LNCaP clone FGC (cell line): ENCODE measurements at regions not wholly inside any gene's neighbourhood (a gene's known extent, or its start where the extent isn't known, plus 50 kb on each side); places are given as distances from the start of the nearest gene placed in this dataset.
A peak's percentile ranks its signal among the peaks of the same experiment; 100 is the strongest.

Experiments used
- DNase-seq: peaks from one replicate; pipeline ENCODE4 v3.0.0-alpha.2; 2011; ENCODE audit warnings: low read depth
- H3K4me3 ChIP-seq: 2 replicates; pipeline ENCODE4 v1.5.1; 2011; ENCODE audit warnings: mild to moderate bottlenecking, low read depth, low read length, control low read depth
- TF ChIP-seq, protein P1 (sequence below): IDR thresholded peaks from 2 replicates; pipeline ENCODE4 v1.5.1; 2012; ENCODE audit warnings: mild to moderate bottlenecking; ENCODE audit not compliant: control insufficient read depth, insufficient read depth; ENCODE audit errors: extremely low read depth

DNA sequence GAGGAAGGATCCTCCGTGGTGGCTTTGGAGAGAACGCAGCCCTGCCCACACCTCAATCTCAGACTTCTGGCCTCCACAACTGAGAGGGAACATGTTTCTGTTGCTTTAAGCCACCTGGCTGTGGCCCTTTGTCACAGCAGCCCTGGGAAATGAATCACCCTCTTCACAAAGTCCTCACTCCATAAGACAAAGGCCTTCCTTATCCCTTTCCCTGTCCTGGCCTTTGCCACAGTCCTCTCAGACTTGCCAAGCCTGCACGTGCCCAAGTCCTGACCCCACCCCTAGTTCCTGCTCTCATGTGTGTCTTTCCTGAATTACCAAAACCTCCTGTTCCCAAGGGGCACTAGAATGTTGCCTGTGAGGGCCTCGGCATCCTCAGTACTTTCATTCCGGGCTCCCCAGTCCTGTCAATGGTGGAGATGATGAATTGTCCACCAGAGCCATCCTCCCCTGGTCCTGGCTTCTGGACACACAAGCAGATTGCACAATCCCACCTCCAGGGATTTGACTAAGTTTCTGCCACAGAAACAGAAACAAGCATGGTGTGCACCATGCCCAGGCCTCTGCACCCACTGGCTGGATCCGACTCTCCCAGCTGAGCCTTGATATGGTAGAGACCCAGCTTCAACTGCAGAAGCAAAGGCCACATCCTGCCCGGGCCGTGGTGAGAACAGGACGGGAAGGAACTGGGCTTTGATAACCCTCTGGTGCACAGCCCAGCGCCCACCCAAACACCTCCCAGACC is 232.6 kb upstream of the PDE10A start:
- no peak overlapping the region for H3K4me3 ChIP-seq
- TF ChIP-seq, protein P1, sequence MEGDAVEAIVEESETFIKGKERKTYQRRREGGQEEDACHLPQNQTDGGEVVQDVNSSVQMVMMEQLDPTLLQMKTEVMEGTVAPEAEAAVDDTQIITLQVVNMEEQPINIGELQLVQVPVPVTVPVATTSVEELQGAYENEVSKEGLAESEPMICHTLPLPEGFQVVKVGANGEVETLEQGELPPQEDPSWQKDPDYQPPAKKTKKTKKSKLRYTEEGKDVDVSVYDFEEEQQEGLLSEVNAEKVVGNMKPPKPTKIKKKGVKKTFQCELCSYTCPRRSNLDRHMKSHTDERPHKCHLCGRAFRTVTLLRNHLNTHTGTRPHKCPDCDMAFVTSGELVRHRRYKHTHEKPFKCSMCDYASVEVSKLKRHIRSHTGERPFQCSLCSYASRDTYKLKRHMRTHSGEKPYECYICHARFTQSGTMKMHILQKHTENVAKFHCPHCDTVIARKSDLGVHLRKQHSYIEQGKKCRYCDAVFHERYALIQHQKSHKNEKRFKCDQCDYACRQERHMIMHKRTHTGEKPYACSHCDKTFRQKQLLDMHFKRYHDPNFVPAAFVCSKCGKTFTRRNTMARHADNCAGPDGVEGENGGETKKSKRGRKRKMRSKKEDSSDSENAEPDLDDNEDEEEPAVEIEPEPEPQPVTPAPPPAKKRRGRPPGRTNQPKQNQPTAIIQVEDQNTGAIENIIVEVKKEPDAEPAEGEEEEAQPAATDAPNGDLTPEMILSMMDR = no peak
- DNase-seq = no peak

DNA sequence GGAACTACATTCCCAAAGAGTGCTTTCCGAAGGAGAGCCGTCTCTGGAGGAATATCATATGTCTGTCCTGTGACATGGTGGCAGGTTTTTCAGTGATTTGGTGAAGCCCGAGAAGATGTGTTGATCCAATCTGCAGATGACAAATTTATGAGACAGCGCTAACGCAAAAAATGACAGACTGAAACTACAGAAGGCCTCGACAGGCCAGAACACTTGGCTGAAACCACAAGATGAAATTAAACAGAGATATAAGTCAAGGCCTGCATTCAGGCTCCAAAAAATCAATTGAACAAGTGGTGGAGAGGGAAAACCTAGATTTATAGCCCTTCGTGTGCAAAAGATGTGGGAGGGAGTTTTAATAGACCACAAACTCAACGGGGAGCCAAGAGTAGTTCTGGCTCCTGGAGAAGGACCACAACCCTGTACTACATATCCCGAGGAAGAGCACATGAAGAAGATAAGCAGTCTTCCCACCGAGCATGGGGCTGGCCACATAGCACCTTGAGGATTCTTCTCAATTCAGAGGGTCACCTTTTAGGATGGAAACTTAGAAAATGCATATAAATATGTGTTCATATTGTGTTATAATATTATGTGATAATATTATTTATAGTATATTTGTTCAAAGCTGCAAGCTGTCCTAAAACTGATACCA is 231.3 kb upstream of the PDE10A start:
- no peak overlapping the region for H3K4me3 ChIP-seq
- no peak for DNase-seq
- TF ChIP-seq, protein P1 = no peak

DNA sequence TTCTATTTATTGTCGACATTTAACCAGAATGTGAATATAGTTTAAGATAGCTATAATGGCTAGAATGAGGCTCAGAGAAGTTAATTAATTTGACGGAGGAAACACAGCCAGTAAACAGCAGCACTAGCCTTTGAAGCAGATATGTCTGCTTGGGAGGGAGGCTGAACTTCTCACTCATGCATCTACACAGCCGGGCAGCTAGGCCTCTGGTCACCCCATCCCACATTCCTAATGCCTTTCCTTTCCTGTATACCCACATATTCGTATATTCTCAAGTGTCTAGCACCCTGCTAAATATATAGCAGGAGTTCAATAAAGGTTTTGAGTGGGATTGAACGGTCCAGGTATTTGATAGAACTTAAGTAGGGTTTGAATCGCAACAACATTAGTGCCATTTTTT is 230.4 kb upstream of the PDE10A start:
- TF ChIP-seq, protein P1 = no peak
- DNase-seq = no peak
- H3K4me3 ChIP-seq = no peak overlapping the region

DNA sequence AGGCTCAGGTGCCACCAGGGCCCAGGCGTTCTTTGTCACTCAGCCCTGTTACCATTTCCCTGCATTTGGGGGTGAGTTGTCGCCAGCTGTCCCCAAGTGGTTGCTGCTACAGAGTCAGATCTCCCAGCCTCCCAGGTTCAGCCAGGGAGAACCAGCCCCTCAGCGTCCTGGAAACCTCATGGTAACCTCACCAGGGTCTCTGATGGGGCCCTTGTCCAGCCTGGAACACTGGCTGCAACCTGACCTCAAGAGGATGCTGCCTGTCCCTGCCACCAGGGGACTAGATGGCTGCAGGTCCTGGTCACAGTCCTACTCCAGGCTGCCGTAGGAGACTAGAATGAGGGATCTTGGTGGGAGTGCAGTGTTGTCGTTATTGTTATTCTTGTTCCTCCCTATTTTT is 228.3 kb upstream of the PDE10A start:
- TF ChIP-seq, protein P1 = peak; percentile 15; the same call in 1 of the 2 replicates
- no peak for DNase-seq
- H3K4me3 ChIP-seq = no peak overlapping the region

DNA sequence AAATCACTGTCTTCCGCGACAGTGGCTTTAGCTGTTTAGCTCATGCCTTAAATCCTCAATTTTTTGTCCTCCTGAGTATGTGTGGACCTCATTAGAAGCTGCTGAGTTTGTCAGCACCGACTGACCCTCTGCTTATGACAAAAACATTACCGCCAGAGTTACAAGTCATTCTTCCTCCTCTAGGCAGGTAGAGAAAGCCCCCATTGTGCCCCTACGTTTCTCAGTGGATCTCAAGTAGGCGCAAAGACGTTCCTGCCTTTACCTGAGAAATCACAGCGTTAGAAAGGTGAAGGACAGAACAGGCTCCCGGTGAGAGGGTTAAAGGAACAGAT is 227.3 kb upstream of the PDE10A start:
- TF ChIP-seq, protein P1 = no peak
- DNase-seq = no peak
- no peak overlapping the region for H3K4me3 ChIP-seq

DNA sequence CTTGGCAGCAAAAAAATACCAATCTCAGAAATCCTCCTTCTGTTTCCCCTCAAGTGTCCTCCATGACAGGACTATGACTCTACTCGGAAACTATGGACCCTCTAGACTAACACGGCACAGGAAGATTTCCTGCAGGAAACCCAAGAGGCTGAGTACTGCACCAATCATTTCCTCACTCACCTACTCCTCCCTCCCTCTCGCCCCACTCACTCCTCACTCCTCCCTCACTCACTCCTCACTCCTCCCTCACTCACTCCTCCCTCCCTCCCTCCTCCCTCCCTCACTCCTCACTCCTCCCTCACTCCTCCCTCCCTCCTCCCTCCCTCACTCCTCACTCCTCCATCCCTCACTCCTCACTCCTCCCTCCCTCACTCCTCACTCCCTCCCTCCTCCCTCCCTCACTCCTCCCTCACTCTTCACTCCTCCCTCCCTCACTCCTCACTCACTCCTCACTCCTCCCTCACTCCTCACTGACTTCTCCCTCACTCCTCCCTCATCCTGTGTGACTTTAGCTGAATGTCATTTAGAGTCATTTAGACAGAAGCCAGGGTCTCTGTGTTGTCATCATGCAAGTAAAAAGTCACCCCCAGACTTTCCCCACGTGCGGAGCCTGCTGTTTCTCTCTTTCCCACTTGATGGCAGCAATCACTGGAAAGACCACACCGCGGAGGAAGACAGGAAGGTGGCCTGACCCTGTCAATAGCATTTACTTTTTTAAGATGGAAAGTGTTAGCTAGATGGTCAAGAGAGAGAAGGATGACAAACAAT is 226.8 kb upstream of the PDE10A start:
- DNase-seq = no peak
- TF ChIP-seq, protein P1 = peak; percentile 82
- H3K4me3 ChIP-seq = no peak overlapping the region
